Colonic mucosa (tissue), 4 donors: ENCODE measurements at regions not wholly inside any gene's neighbourhood (a gene's known extent, or its start where the extent isn't known, plus 50 kb on each side); places are given as distances from the start of the nearest gene placed in this dataset.

Experiments used
- DNase-seq: peaks from one replicate; pipeline ENCODE4 v3.0.0-alpha.2; 2020
- H3K27ac ChIP-seq: fragments of 200-600 bp; one replicate; pipeline ENCODE4 v1.8.0; 2021
- H3K27me3 ChIP-seq: fragments of 200-600 bp; one replicate; pipeline ENCODE4 v1.8.0; 2021
- H3K36me3 ChIP-seq: fragments of 200-600 bp; one replicate; pipeline ENCODE4 v1.8.0; 2021
- H3K4me1 ChIP-seq: fragments of 200-600 bp; one replicate; pipeline ENCODE4 v1.8.0; 2021; ENCODE audit warnings: mild to moderate bottlenecking
- H3K4me3 ChIP-seq: fragments of 200-600 bp; one replicate; pipeline ENCODE4 v1.8.0; 2021
- H3K9ac ChIP-seq, 2 donors: one replicate each; pipeline ENCODE4 v1.7.0; 2013; ENCODE audit warnings: control low read depth in 2 of 2, low read depth in 2 of 2, low read length in 2 of 2
- H3K9me3 ChIP-seq: fragments of 200-600 bp; one replicate; pipeline ENCODE4 v1.8.0; 2021
- CTCF ChIP-seq: fragments of 200-600 bp; IDR thresholded peaks from one replicate; pipeline ENCODE4 v1.8.0; 2022; ENCODE audit warnings: antibody characterized with exemption, mild to moderate bottlenecking
- intact Hi-C: fragments of 100-400 bp; cut with DNase I; formaldehyde crosslinking; loops from one replicate; pipeline ENCODE4 v1.14.1; 2022
- donor health status: healthy.
- donor health status: DM: no; HTN: no; CAD: no.
- donor health status: DM: no; HTN: no; CAD: no.

- DNase-seq = no peak
- Histone ChIP-seq H3K4me3 (no peak overlapping the region), H3K9ac (no peak overlapping the region), H3K27me3 (no peaks in the 10 kb centered on the region), H3K36me3 (no peaks in the 10 kb centered on the region), H3K9me3 (no peaks in the 10 kb centered on the region), H3K4me1 (no peaks in the 10 kb centered on the region), H3K27ac (no peak overlapping the region)
- TF ChIP-seq CTCF = no peak
- intact Hi-C loops = no loop called here
Measured at GRCh38 chr3:65093641-65094040, 405.8 kb upstream of the ADAMTS9 start.

- intact Hi-C loops = no loop called here
- Histone ChIP-seq H3K4me3 (no peak overlapping the region), H3K9me3 (no peaks in the 10 kb centered on the region), H3K27ac (no peak overlapping the region), H3K9ac (no peak overlapping the region), H3K36me3 (no peaks in the 10 kb centered on the region), H3K4me1 (no peaks in the 10 kb centered on the region), H3K27me3 (no peaks in the 10 kb centered on the region)
- DNase-seq = no peak
- no peak for TF ChIP-seq CTCF
Measured at GRCh38 chr3:65091565-65091964, 403.8 kb upstream of the ADAMTS9 start.

GRCh38 chr3:65083240-65083639 is 395.4 kb upstream of the ADAMTS9 start:
- Histone ChIP-seq H3K27ac (no peak overlapping the region), H3K36me3 (no peaks in the 10 kb centered on the region), H3K9ac (no peak overlapping the region), H3K9me3 (no peaks in the 10 kb centered on the region), H3K4me1 (no peaks in the 10 kb centered on the region), H3K4me3 (no peak overlapping the region), H3K27me3 (no peaks in the 10 kb centered on the region)
- intact Hi-C loops = no loop called here
- no peak for TF ChIP-seq CTCF
- no peak for DNase-seq

GRCh38 chr3:65081536-65081935 is 393.7 kb upstream of the ADAMTS9 start:
- no peak for DNase-seq
- Histone ChIP-seq H3K27me3 (no peaks in the 10 kb centered on the region), H3K9ac (no peak overlapping the region), H3K4me1 (no peaks in the 10 kb centered on the region), H3K9me3 (no peaks in the 10 kb centered on the region), H3K27ac (no peak overlapping the region), H3K4me3 (no peak overlapping the region), H3K36me3 (no peaks in the 10 kb centered on the region)
- no peak for TF ChIP-seq CTCF
- intact Hi-C loops = no loop called here

- Histone ChIP-seq H3K9ac (no peak overlapping the region), H3K36me3 (no peaks in the 10 kb centered on the region), H3K9me3 (no peaks in the 10 kb centered on the region), H3K4me1 (no peaks in the 10 kb centered on the region), H3K4me3 (no peak overlapping the region), H3K27me3 (no peaks in the 10 kb centered on the region), H3K27ac (no peak overlapping the region)
- no peak for TF ChIP-seq CTCF
- intact Hi-C loops = no loop called here
- no peak for DNase-seq
Measured at GRCh38 chr3:65080432-65080831, 392.6 kb upstream of the ADAMTS9 start.

GRCh38 chr3:65079560-65079959 is 391.8 kb upstream of the ADAMTS9 start:
- H3K36me3 ChIP-seq = no peaks in the 10 kb centered on the region
- DNase-seq = no peak
- H3K9ac ChIP-seq = no peak overlapping the region
- H3K9me3 ChIP-seq = no peaks in the 10 kb centered on the region
- no peak overlapping the region for H3K4me3 ChIP-seq
- no peak for TF ChIP-seq CTCF
- no peaks in the 10 kb centered on the region for H3K4me1 ChIP-seq
- H3K27ac ChIP-seq = no peak overlapping the region
- H3K27me3 ChIP-seq = no peaks in the 10 kb centered on the region
- intact Hi-C loops = no loop called here
